HL-60 (cell line): ENCODE measurements at regions not wholly inside any gene's neighbourhood (a gene's known extent, or its start where the extent isn't known, plus 50 kb on each side); places are given as distances from the start of the nearest gene placed in this dataset.

Experiments used
- DNase-seq, 2 experiments: peaks; one replicate each; pipeline ENCODE4 v3.0.0-alpha.2; 2010 to 2020; ENCODE audit warnings: low read depth in 1 of 2, low spot score in 1 of 2
- H3K27ac ChIP-seq: fragments of 250-450 bp; sonication (Bioruptor Pico); replicated peaks from 2 replicates; pipeline ENCODE4 v1.5.1; 2020; ENCODE audit warnings: mild to moderate bottlenecking, moderate library complexity
- H3K27me3 ChIP-seq: fragments of 250-450 bp; sonication (Bioruptor Pico); 2 replicates; pipeline ENCODE4 v1.5.1; 2021; ENCODE audit warnings: mild to moderate bottlenecking, moderate library complexity; ENCODE audit not compliant: insufficient read depth, poor library complexity, severe bottlenecking
- H3K4me3 ChIP-seq: replicated peaks from 2 replicates; pipeline ENCODE4 v1.5.1; 2011; ENCODE audit warnings: mild to moderate bottlenecking, control low read depth, low read length; ENCODE audit not compliant: insufficient read depth
- CTCF ChIP-seq: IDR thresholded peaks from one replicate; pipeline ENCODE4 v1.5.1; 2011; ENCODE audit warnings: low read length, control low read depth, inconsistent platforms; ENCODE audit not compliant: insufficient read depth
- GABPA ChIP-seq: IDR thresholded peaks from 2 replicates; pipeline ENCODE4 v1.6.1; 2012; ENCODE audit warnings: low read depth
- POLR2AphosphoS5 ChIP-seq: IDR thresholded peaks from 2 replicates; pipeline ENCODE4 v1.6.1; 2012; ENCODE audit warnings: low read depth
- REST ChIP-seq: IDR thresholded peaks from 2 replicates; pipeline ENCODE4 v1.6.1; 2012; ENCODE audit warnings: low read depth; ENCODE audit not compliant: insufficient replicate concordance
- SPI1 ChIP-seq: IDR thresholded peaks from 2 replicates; pipeline ENCODE4 v1.6.1; 2012; ENCODE audit warnings: low read depth, mild to moderate bottlenecking, borderline replicate concordance

DNA sequence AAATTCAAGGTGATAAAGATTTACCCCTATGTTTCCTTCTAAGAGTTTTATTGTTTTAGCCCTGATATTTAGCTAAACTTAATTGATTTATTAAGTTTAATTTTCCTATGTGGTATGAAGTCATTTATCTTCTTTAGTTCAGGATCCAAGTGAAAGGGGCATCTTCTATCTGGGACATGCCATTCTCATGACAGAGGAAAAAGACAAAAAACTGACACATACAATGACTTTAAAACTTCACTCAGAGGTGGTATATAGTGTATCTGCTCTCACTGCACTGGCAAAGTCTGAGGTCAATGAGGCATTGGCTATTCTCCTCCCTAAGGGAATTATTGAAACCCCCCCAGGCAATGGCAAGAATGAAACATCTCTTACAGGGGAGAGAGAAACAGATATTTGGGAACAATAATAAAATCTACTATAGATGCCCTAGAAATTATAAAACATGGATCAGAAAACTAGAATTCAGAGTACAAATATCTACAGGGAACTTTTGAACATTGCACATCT is 237.4 kb downstream of the MYCN start:
- H3K27me3 ChIP-seq = no peaks in the 10 kb centered on the region
- TF ChIP-seq SPI1 = no peak
- no peak overlapping the region for H3K4me3 ChIP-seq
- H3K27ac ChIP-seq = no peak overlapping the region
- no peak for DNase-seq

- no peak overlapping the region for H3K27ac ChIP-seq
- H3K4me3 ChIP-seq = no peak overlapping the region
- H3K27me3 ChIP-seq = no peaks in the 10 kb centered on the region
- TF ChIP-seq REST (no peak), GABPA (no peak), SPI1 (no peak)
- no peak for DNase-seq
Observed at GRCh38 chr2:16176971-16177480, 236.7 kb downstream of the MYCN start.

DNA sequence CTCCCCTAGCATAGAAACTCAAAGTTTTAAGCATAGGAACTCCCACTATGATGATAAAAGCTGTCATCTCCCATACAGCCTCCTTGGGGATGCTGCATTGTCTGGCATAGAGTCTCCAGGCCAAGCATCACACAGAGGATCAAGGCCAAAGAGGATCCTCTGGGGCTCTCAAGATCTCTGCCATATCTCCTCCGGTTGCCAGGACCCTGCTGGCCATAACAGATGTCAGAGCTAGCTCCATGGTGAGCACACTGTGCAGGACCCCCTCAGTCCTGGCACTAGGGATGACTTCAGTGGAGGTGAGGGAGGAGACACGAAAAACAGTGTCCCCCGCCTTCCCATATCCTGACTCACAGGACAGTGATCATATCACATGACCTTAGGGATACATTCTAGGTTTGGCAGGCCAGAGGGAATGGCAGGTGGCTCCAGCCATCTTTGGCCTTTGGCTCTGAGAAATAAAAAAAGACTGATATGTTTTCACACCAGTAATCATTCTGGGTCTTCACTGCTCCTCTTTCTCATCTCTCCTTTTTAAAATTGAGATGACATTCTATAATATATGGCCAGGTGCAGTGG is 235.0 kb downstream of the MYCN start:
- Histone ChIP-seq H3K4me3 (no peak overlapping the region), H3K27me3 (no peaks in the 10 kb centered on the region), H3K27ac (no peak overlapping the region)
- TF ChIP-seq REST (no peak), POLR2AphosphoS5 (no peak), SPI1 (no peak), CTCF (no peak), GABPA (no peak)
- no peak for DNase-seq

DNA sequence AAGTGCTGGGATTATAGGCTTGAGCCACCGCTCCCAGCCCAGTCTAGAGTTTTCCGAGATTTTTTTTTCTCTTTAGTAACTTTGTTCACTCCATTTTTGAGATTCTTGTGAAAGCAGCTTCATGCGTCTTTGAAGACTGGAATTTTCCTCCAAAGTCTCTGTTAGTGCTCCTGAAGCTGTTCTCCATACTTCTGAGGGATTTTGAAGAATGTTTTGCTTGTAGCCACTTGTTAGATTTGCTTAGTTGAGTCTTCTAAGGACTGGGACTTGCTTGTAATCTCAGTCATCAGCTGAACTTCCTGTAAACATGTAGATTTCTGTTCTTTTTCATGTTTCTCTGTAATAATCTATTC is 234.3 kb downstream of the MYCN start:
- Histone ChIP-seq H3K27ac (no peak overlapping the region), H3K27me3 (no peaks in the 10 kb centered on the region), H3K4me3 (no peak overlapping the region)
- no peak for DNase-seq
- TF ChIP-seq GABPA (no peak), REST (no peak), POLR2AphosphoS5 (no peak), SPI1 (no peak), CTCF (no peak)
